Liver (tissue), 7 donors: ENCODE measurements at regions not wholly inside any gene's neighbourhood (a gene's known extent, or its start where the extent isn't known, plus 50 kb on each side); places are given as distances from the start of the nearest gene placed in this dataset.

ENCODE experiments used
- DNase-seq: peaks from one replicate; pipeline ENCODE4 v3.0.0-alpha.2; 2017; ENCODE audit warnings: low spot score
- H3K27ac ChIP-seq, 2 donors: one replicate each; pipeline ENCODE4 v1.7.0; 2013; ENCODE audit warnings: inconsistent platforms in 2 of 2, low read length in 2 of 2, control low read depth in 1 of 2, low read depth in 1 of 2, mild to moderate bottlenecking in 1 of 2
- H3K27me3 ChIP-seq, 4 donors: one replicate each; pipeline versions ENCODE4 v1.6.1 to v1.7.0; 2013; ENCODE audit warnings: low read length in 3 of 4, inconsistent platforms in 1 of 4, mild to moderate bottlenecking in 1 of 4, moderate library complexity in 1 of 4; ENCODE audit not compliant: control insufficient read depth in 4 of 4, insufficient read depth in 4 of 4
- H3K36me3 ChIP-seq, 4 donors: one replicate each; pipeline versions ENCODE4 v1.6.1 to v1.7.0; 2013; ENCODE audit warnings: low read length in 3 of 4, mild to moderate bottlenecking in 3 of 4, low read depth in 1 of 4, moderate library complexity in 1 of 4; ENCODE audit not compliant: control insufficient read depth in 4 of 4, insufficient read depth in 3 of 4
- H3K4me1 ChIP-seq, 4 donors: one replicate each; pipeline versions ENCODE4 v1.6.1 to v1.7.0; 2013; ENCODE audit warnings: low read length in 3 of 4, mild to moderate bottlenecking in 3 of 4, moderate library complexity in 1 of 4; ENCODE audit not compliant: control insufficient read depth in 4 of 4, insufficient read depth in 4 of 4
- H3K4me3 ChIP-seq, 3 donors: one replicate each; pipeline versions ENCODE4 v1.6.1 to v1.7.0; 2013; ENCODE audit warnings: low read length in 3 of 3, control low read depth in 1 of 3, low read depth in 1 of 3, mild to moderate bottlenecking in 1 of 3
- H3K9ac ChIP-seq, 2 donors: one replicate each; pipeline ENCODE4 v1.7.0; 2013; ENCODE audit warnings: low read length in 2 of 2, mild to moderate bottlenecking in 2 of 2, moderate library complexity in 2 of 2, control low read depth in 1 of 2, low read depth in 1 of 2
- H3K9me3 ChIP-seq, 4 donors: one replicate each; pipeline versions ENCODE4 v1.6.1 to v1.7.0; 2013; ENCODE audit warnings: low read length in 3 of 4; ENCODE audit not compliant: control insufficient read depth in 4 of 4
- EGR1 ChIP-seq, 2 donors: IDR thresholded peaks; 2 replicates each; pipeline ENCODE4 v1.6.1; 2016 to 2018; ENCODE audit warnings: antibody characterized with exemption in 2 of 2, low read depth in 2 of 2
- FOXA1 ChIP-seq: IDR thresholded peaks from 2 replicates; pipeline ENCODE4 v1.6.1; 2016; ENCODE audit warnings: antibody characterized with exemption
- FOXA2 ChIP-seq: IDR thresholded peaks from 2 replicates; pipeline ENCODE4 v1.6.1; 2016; ENCODE audit warnings: antibody characterized with exemption
- GABPA ChIP-seq, 2 donors: IDR thresholded peaks in 1 of 2; conservative IDR thresholded peaks in 1 of 2; 2 replicates each; pipeline ENCODE4 v1.6.1; 2016; ENCODE audit warnings: antibody characterized with exemption in 2 of 2, mild to moderate bottlenecking in 1 of 2, moderate library complexity in 1 of 2
- HNF4G ChIP-seq: IDR thresholded peaks from 2 replicates; pipeline ENCODE4 v1.6.1; 2016; ENCODE audit warnings: antibody characterized with exemption
- JUND ChIP-seq, 2 donors: IDR thresholded peaks; 2 replicates each; pipeline ENCODE4 v1.6.1; 2016; ENCODE audit warnings: antibody characterized with exemption in 2 of 2
- NR2F2 ChIP-seq: IDR thresholded peaks from 2 replicates; pipeline ENCODE4 v1.6.1; 2016; ENCODE audit warnings: antibody characterized with exemption
- RAD21 ChIP-seq, 2 donors: IDR thresholded peaks; 2 replicates each; pipeline ENCODE4 v1.6.1; 2016; ENCODE audit warnings: antibody characterized with exemption in 2 of 2, mild to moderate bottlenecking in 2 of 2
- REST ChIP-seq: IDR thresholded peaks from 2 replicates; pipeline ENCODE4 v1.6.1; 2016; ENCODE audit warnings: antibody characterized with exemption, mild to moderate bottlenecking
- RXRA ChIP-seq, 2 donors: IDR thresholded peaks; 2 replicates each; pipeline ENCODE4 v1.6.1; 2017 to 2018; ENCODE audit warnings: antibody characterized with exemption in 2 of 2, mild to moderate bottlenecking in 1 of 2
- SP1 ChIP-seq: IDR thresholded peaks from 2 replicates; pipeline ENCODE4 v1.6.1; 2018; ENCODE audit warnings: antibody characterized with exemption, mild to moderate bottlenecking
- TAF1 ChIP-seq: conservative IDR thresholded peaks from 2 replicates; pipeline ENCODE4 v1.6.1; 2016; ENCODE audit warnings: antibody characterized with exemption, mild to moderate bottlenecking
- ZBTB33 ChIP-seq: IDR thresholded peaks from 2 replicates; pipeline ENCODE4 v1.6.1; 2016; ENCODE audit warnings: antibody characterized with exemption
- WGBS: extraction: QIAGEN DNeasy Blood & Tissue Kit; methylation state at CpG from one replicate; pipeline ENCODE4 v1.1.7; 2013; 5-methylcytosine and 5-hydroxymethylcytosine counted together
- donor health status: healthy.
- donor health status: healthy.
- donor health status: healthy.
- donor health status: healthy.

DNA sequence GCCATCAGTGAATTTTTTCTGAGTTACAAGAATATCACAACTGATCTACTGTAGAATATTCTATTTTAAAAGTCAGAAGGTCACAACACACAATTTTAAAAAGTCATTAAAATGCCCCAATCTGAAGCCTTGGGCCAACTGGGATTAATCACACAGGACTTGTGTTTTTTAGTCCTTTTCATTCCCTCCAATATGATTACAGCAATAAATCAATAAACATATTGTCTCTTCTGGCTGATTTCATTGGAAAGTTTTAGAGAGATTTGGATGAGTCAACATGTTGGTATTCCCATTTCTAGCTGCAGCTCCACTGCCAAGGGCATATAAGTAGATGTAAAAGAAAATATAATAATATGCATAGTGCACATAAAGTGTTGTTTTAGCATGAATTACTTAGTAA, 85.8 kb downstream of the NIBAN1 start:
- DNase-seq: no peak
- no peaks in the 10 kb centered on the region for H3K27me3 ChIP-seq
- no peaks in the 10 kb centered on the region for H3K4me1 ChIP-seq
- H3K9me3 ChIP-seq: no peaks in the 10 kb centered on the region
- TF ChIP-seq FOXA2: no peak
- no peak for TF ChIP-seq FOXA1
- TF ChIP-seq JUND (IDR thresholded peaks at IDR 0.05): no peak
- TF ChIP-seq ZBTB33: no peak
- TF ChIP-seq GABPA (IDR thresholded peaks at IDR 0.05 in 1 of 2, conservative IDR thresholded peaks at IDR 0.05 in 1 of 2): no peak
- no peak for TF ChIP-seq EGR1 (IDR thresholded peaks at IDR 0.05; ENCODE audit: low read depth in 2 of 2)
- TF ChIP-seq REST: no peak
- TF ChIP-seq NR2F2: no peak
- no peak for TF ChIP-seq RXRA (IDR thresholded peaks at IDR 0.05)
- no peak for TF ChIP-seq HNF4G
- no peak for TF ChIP-seq RAD21 (IDR thresholded peaks at IDR 0.05)
- TF ChIP-seq TAF1: no peak
- no peak for TF ChIP-seq SP1
- H3K36me3 ChIP-seq: no peaks in the 10 kb centered on the region
- no peak overlapping the region for H3K9ac ChIP-seq
- no peak overlapping the region for H3K4me3 ChIP-seq
- no peak overlapping the region for H3K27ac ChIP-seq

GRCh38 chr1:184882957-184883815, 91.1 kb downstream of the NIBAN1 start:
- WGBS: 79% methylated on average over 10 of the region's 10 CpGs
- H3K27ac ChIP-seq: no peak overlapping the region
- DNase-seq: no peak
- H3K9ac ChIP-seq: no peak overlapping the region
- TF ChIP-seq RAD21 (IDR thresholded peaks at IDR 0.05) (no peak), HNF4G (no peak)
- H3K36me3 ChIP-seq: no peaks in the 10 kb centered on the region
- H3K4me1 ChIP-seq: no peaks in the 10 kb centered on the region
- no peaks in the 10 kb centered on the region for H3K9me3 ChIP-seq
- no peaks in the 10 kb centered on the region for H3K27me3 ChIP-seq
- H3K4me3 ChIP-seq: no peak overlapping the region
